ENCODE measurements at regions not wholly inside any gene's neighbourhood (a gene's known extent, or its start where the extent isn't known, plus 50 kb on each side); places are given as distances from the start of the nearest gene placed in this dataset.

DNA sequence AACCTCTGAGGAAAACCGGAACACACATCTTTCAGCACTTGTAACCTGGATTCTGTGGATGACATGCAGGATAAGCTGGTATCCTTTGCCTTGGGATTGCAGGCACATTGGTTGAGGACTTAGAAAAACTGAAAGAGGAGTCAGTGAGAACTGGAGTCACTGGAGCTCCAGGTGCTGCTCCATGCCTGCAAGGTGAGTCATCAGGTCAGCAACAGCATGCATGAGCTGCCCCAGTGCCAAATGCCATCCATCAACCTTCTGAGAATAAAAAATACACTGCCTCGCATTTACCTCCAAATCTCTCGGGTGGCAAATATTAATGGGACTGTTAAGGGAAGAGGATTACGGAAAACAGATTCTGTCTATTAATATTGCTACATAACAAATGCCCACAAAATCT lies 729.1 kb downstream of the NTRK3 start (continued):
- TF ChIP-seq, protein P1, sequence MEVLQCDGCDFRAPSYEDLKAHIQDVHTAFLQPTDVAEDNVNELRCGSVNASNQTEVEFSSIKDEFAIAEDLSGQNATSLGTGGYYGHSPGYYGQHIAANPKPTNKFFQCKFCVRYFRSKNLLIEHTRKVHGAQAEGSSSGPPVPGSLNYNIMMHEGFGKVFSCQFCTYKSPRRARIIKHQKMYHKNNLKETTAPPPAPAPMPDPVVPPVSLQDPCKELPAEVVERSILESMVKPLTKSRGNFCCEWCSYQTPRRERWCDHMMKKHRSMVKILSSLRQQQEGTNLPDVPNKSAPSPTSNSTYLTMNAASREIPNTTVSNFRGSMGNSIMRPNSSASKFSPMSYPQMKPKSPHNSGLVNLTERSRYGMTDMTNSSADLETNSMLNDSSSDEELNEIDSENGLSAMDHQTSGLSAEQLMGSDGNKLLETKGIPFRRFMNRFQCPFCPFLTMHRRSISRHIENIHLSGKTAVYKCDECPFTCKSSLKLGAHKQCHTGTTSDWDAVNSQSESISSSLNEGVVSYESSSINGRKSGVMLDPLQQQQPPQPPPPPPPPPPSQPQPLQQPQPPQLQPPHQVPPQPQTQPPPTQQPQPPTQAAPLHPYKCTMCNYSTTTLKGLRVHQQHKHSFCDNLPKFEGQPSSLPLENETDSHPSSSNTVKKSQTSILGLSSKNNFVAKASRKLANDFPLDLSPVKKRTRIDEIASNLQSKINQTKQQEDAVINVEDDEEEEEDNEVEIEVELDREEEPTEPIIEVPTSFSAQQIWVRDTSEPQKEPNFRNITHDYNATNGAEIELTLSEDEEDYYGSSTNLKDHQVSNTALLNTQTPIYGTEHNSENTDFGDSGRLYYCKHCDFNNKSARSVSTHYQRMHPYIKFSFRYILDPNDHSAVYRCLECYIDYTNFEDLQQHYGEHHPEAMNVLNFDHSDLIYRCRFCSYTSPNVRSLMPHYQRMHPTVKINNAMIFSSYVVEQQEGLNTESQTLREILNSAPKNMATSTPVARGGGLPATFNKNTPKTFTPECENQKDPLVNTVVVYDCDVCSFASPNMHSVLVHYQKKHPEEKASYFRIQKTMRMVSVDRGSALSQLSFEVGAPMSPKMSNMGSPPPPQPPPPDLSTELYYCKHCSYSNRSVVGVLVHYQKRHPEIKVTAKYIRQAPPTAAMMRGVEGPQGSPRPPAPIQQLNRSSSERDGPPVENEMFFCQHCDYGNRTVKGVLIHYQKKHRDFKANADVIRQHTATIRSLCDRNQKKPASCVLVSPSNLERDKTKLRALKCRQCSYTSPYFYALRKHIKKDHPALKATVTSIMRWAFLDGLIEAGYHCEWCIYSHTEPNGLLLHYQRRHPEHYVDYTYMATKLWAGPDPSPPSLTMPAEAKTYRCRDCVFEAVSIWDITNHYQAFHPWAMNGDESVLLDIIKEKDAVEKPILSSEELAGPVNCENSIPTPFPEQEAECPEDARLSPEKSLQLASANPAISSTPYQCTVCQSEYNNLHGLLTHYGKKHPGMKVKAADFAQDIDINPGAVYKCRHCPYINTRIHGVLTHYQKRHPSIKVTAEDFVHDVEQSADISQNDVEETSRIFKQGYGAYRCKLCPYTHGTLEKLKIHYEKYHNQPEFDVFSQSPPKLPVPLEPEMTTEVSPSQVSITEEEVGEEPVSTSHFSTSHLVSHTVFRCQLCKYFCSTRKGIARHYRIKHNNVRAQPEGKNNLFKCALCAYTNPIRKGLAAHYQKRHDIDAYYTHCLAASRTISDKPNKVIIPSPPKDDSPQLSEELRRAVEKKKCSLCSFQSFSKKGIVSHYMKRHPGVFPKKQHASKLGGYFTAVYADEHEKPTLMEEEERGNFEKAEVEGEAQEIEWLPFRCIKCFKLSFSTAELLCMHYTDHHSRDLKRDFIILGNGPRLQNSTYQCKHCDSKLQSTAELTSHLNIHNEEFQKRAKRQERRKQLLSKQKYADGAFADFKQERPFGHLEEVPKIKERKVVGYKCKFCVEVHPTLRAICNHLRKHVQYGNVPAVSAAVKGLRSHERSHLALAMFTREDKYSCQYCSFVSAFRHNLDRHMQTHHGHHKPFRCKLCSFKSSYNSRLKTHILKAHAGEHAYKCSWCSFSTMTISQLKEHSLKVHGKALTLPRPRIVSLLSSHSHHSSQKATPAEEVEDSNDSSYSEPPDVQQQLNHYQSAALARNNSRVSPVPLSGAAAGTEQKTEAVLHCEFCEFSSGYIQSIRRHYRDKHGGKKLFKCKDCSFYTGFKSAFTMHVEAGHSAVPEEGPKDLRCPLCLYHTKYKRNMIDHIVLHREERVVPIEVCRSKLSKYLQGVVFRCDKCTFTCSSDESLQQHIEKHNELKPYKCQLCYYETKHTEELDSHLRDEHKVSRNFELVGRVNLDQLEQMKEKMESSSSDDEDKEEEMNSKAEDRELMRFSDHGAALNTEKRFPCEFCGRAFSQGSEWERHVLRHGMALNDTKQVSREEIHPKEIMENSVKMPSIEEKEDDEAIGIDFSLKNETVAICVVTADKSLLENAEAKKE (CRISPR knock-in tag; IDR thresholded peaks at IDR 0.05) = no peak
- TF ChIP-seq EZH2 (IDR thresholded peaks at IDR 0.05; ENCODE audit: low read depth, unreplicated experiment) (no peak), ZNF331 (CRISPR knock-in tag; IDR thresholded peaks at IDR 0.05; ENCODE audit: low read depth) (no peak), NANOG (IDR thresholded peaks at IDR 0.05; ENCODE audit: borderline replicate concordance) (no peak), ZNF114 (CRISPR knock-in tag; IDR thresholded peaks at IDR 0.05) (no peak)
- TF ChIP-seq, protein P2, sequence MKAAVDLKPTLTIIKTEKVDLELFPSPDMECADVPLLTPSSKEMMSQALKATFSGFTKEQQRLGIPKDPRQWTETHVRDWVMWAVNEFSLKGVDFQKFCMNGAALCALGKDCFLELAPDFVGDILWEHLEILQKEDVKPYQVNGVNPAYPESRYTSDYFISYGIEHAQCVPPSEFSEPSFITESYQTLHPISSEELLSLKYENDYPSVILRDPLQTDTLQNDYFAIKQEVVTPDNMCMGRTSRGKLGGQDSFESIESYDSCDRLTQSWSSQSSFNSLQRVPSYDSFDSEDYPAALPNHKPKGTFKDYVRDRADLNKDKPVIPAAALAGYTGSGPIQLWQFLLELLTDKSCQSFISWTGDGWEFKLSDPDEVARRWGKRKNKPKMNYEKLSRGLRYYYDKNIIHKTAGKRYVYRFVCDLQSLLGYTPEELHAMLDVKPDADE (IDR thresholded peaks at IDR 0.05) = no peak

- Mint-ChIP-seq H3K4me1 (no peaks in the 10 kb centered on the region), H3K27me3 (ENCODE audit: insufficient read depth, low read depth, poor library complexity) (peaks cover 1% of the 10 kb centered on the region), H3K4me3 (no peak overlapping the region), H3K36me3 (ENCODE audit: low read depth) (no peaks in the 10 kb centered on the region), H3K9me3 (no peaks in the 10 kb centered on the region), H3K27ac (no peak overlapping the region)
- H3K4me2 ChIP-seq = no peak overlapping the region
- ATAC-seq (no peak), DNase-seq (ENCODE audit: low spot score) (no peak)
- H3K9me2 ChIP-seq (ENCODE audit: insufficient read depth) = peaks cover 14% of the 10 kb centered on the region; the same call in 1 of the 2 replicates
- H3K4me1 ChIP-seq (ENCODE audit: insufficient read depth) = no peaks in the 10 kb centered on the region
- H3K36me3 ChIP-seq (ENCODE audit: insufficient read depth) = no peaks in the 10 kb centered on the region
- no peaks in the 10 kb centered on the region for H3K79me2 ChIP-seq (replicated peaks; ENCODE audit: insufficient read depth)
- H4K20me1 ChIP-seq (replicated peaks; ENCODE audit: insufficient read depth) = no peaks in the 10 kb centered on the region
- TF ChIP-seq REST (IDR thresholded peaks at IDR 0.05; ENCODE audit: unreplicated experiment) (no peak), ZNF331 (CRISPR knock-in tag; IDR thresholded peaks at IDR 0.05; ENCODE audit: low read depth) (no peak), POLR2AphosphoS5 (IDR thresholded peaks at IDR 0.05; ENCODE audit: low read depth) (no peak), STAT1 (IDR thresholded peaks at IDR 0.05; ENCODE audit: unreplicated experiment) (no peak), ZNF114 (CRISPR knock-in tag; IDR thresholded peaks at IDR 0.05) (no peak), NANOG (IDR thresholded peaks at IDR 0.05; ENCODE audit: borderline replicate concordance) (no peak), JUNB (IDR thresholded peaks at IDR 0.05; ENCODE audit: unreplicated experiment) (no peak), CREB1 (CRISPR knock-in tag; IDR thresholded peaks at IDR 0.05; ENCODE audit: low read depth) (no peak), CTCF (conservative IDR thresholded peaks at IDR 0.05; ENCODE audit: low read depth in 2 of 2) (no peak)
- TF ChIP-seq, protein P2 (IDR thresholded peaks at IDR 0.05) = no peak
- H3K4me3 ChIP-seq = no peak overlapping the region
- H2AFZ ChIP-seq = no peak overlapping the region
- no peaks in the 10 kb centered on the region for H3F3A ChIP-seq (replicated peaks; ENCODE audit: low read depth)
- H3K27me3 ChIP-seq (ENCODE audit: insufficient read depth) = no peaks in the 10 kb centered on the region
- no peak overlapping the region for H3K27ac ChIP-seq (ENCODE audit: low read depth)
Observed at GRCh38 chr15:87523516-87523915, 733.0 kb downstream of the NTRK3 start.
